ENCODE measurements at regions not wholly inside any gene's neighbourhood (a gene's known extent, or its start where the extent isn't known, plus 50 kb on each side); places are given as distances from the start of the nearest gene placed in this dataset.
A peak's percentile ranks its signal among the peaks of the same experiment; 100 is the strongest.

DNA sequence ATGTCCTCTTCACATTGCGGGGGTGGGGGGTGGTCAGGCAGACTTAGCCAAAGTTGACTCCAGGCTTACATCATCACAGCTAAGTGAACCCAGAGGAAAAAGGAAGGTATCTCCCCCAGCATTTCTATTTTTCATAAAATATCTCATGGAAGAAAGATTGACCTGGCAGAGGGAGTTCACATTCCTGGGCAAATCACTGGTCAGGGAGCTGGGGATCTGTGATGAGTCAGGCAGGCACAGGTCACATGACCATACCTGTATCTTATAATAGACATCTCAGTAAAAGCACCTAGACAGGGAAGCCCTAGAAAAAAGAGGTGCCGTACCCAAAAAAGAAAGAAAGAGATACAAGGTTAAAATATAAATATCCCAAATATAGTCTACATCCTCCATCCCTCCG, 57.3 kb upstream of the WWC1 start:
- DNase-seq (ENCODE audit: low read depth) = peak; percentile 30
- no peak overlapping the region for H3K4me3 ChIP-seq (ENCODE audit: low read length)
- TF ChIP-seq, protein P1, sequence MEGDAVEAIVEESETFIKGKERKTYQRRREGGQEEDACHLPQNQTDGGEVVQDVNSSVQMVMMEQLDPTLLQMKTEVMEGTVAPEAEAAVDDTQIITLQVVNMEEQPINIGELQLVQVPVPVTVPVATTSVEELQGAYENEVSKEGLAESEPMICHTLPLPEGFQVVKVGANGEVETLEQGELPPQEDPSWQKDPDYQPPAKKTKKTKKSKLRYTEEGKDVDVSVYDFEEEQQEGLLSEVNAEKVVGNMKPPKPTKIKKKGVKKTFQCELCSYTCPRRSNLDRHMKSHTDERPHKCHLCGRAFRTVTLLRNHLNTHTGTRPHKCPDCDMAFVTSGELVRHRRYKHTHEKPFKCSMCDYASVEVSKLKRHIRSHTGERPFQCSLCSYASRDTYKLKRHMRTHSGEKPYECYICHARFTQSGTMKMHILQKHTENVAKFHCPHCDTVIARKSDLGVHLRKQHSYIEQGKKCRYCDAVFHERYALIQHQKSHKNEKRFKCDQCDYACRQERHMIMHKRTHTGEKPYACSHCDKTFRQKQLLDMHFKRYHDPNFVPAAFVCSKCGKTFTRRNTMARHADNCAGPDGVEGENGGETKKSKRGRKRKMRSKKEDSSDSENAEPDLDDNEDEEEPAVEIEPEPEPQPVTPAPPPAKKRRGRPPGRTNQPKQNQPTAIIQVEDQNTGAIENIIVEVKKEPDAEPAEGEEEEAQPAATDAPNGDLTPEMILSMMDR (IDR thresholded peaks at IDR 0.05; ENCODE audit: insufficient read depth, low read depth, low read length, missing control alignments) = no peak

- no peak overlapping the region for H3K4me3 ChIP-seq (ENCODE audit: low read length)
- TF ChIP-seq, protein P1 (IDR thresholded peaks at IDR 0.05; ENCODE audit: insufficient read depth, low read depth, low read length, missing control alignments) = no peak
- no peak for DNase-seq (ENCODE audit: low read depth)
Measured at GRCh38 chr5:168238463-168238862, 53.0 kb upstream of the WWC1 start.

DNA sequence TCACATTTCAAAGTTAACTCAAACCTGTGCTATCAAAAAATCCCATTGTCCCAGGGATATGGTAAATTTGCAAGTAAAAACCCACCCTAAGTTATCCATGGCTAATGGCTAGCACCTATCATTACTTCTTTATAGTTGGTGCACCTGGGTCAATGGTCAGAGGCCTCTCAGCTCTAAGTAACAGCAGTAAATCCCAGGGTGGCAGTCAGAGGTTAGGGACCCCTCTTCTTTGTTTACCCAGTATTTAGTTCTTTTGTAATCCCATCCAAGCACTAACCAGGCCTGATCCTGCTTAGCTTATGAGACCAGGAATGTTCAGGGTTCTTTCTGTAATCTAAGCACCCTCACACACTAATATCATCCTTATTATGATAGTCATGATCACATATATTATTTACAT, 52.1 kb upstream of the WWC1 start:
- no peak for DNase-seq (ENCODE audit: low read depth)
- TF ChIP-seq, protein P1 (IDR thresholded peaks at IDR 0.05; ENCODE audit: insufficient read depth, low read depth, low read length, missing control alignments) = no peak
- no peak overlapping the region for H3K4me3 ChIP-seq (ENCODE audit: low read length)
